Ishikawa (cell line): ENCODE measurements at regions not wholly inside any gene's neighbourhood (a gene's known extent, or its start where the extent isn't known, plus 50 kb on each side); places are given as distances from the start of the nearest gene placed in this dataset.

Experiments
- CEBPB ChIP-seq: IDR thresholded peaks from 2 replicates; pipeline ENCODE4 v1.6.1; 2012
- CREB1 ChIP-seq: IDR thresholded peaks from 2 replicates; pipeline ENCODE4 v1.6.1; 2012; ENCODE audit warnings: low read depth
- EGR1 ChIP-seq: IDR thresholded peaks from 2 replicates; pipeline ENCODE4 v1.6.1; 2012
- EP300 ChIP-seq: IDR thresholded peaks from 2 replicates; pipeline ENCODE4 v1.6.1; 2012; ENCODE audit warnings: borderline replicate concordance
- FOXM1 ChIP-seq: IDR thresholded peaks from 2 replicates; pipeline ENCODE4 v1.6.1; 2012; ENCODE audit warnings: low read depth, borderline replicate concordance
- MAX ChIP-seq: IDR thresholded peaks from 2 replicates; pipeline ENCODE4 v1.6.1; 2012
- NFIC ChIP-seq: IDR thresholded peaks from 2 replicates; pipeline ENCODE4 v1.6.1; 2012
- RAD21 ChIP-seq: IDR thresholded peaks from 2 replicates; pipeline ENCODE4 v1.6.1; 2012; ENCODE audit warnings: low read depth
- REST ChIP-seq: IDR thresholded peaks from 2 replicates; pipeline ENCODE4 v1.6.1; 2012; ENCODE audit warnings: low read depth, mild to moderate bottlenecking
- TAF1 ChIP-seq: IDR thresholded peaks from 2 replicates; pipeline ENCODE4 v1.6.1; 2012; ENCODE audit warnings: low read depth, mild to moderate bottlenecking
- TCF12 ChIP-seq: IDR thresholded peaks from 2 replicates; pipeline ENCODE4 v1.6.1; 2012; ENCODE audit warnings: low read depth
- TEAD4 ChIP-seq: IDR thresholded peaks from 2 replicates; pipeline ENCODE4 v1.6.1; 2012
- USF1 ChIP-seq: IDR thresholded peaks from 2 replicates; pipeline ENCODE4 v1.6.1; 2012
- YY1 ChIP-seq: IDR thresholded peaks from 2 replicates; pipeline ENCODE4 v1.6.1; 2012; ENCODE audit warnings: low read depth
- ZBTB7A ChIP-seq: IDR thresholded peaks from 2 replicates; pipeline ENCODE4 v1.6.1; 2012; ENCODE audit warnings: low read depth

- TF ChIP-seq YY1 (no peak), ZBTB7A (no peak), TCF12 (no peak), EGR1 (no peak), FOXM1 (no peak), CREB1 (no peak), MAX (no peak), USF1 (no peak), REST (no peak), RAD21 (no peak), TAF1 (no peak), EP300 (no peak), TEAD4 (no peak), NFIC (no peak), CEBPB (no peak)
Measured at GRCh38 chr5:165459232-165459631, 1953.8 kb downstream of the MAT2B start.

GRCh38 chr5:165460911-165461310 lies 1955.5 kb downstream of the MAT2B start:
- TF ChIP-seq FOXM1 = no peak
- no peak for TF ChIP-seq EGR1
- TF ChIP-seq CREB1 = no peak
- no peak for TF ChIP-seq TCF12
- no peak for TF ChIP-seq YY1

- TF ChIP-seq FOXM1 (no peak), ZBTB7A (no peak), CREB1 (no peak), TAF1 (no peak), EGR1 (no peak), TEAD4 (no peak), EP300 (no peak), USF1 (no peak), YY1 (no peak), RAD21 (no peak), CEBPB (no peak), TCF12 (no peak), NFIC (no peak), REST (no peak), MAX (no peak)
Measured at GRCh38 chr5:165477546-165477945, 1972.1 kb downstream of the MAT2B start.

GRCh38 chr5:165495829-165496380 lies 1990.5 kb downstream of the MAT2B start:
- TF ChIP-seq TAF1 (no peak), EP300 (no peak), CEBPB (no peak), REST (no peak), YY1 (no peak), ZBTB7A (no peak), NFIC (no peak), TEAD4 (no peak), TCF12 (no peak), RAD21 (no peak), USF1 (no peak), FOXM1 (no peak), MAX (no peak), EGR1 (no peak), CREB1 (no peak)
